H9 (cell line): ENCODE measurements at regions not wholly inside any gene's neighbourhood (a gene's known extent, or its start where the extent isn't known, plus 50 kb on each side); places are given as distances from the start of the nearest gene placed in this dataset.

ENCODE experiments used
- DNase-seq: peaks from one replicate; pipeline ENCODE4 v3.0.0-alpha.2; 2017
- H2AFZ ChIP-seq: one replicate; pipeline ENCODE4 v1.6.1; 2013; ENCODE audit warnings: mild to moderate bottlenecking, low read length, control low read depth, moderate library complexity
- H2AK5ac ChIP-seq: 2 replicates; pipeline ENCODE4 v1.6.1; 2013; ENCODE audit warnings: low read length, control low read depth, mixed read lengths; ENCODE audit not compliant: insufficient read length
- H2BK120ac ChIP-seq: one replicate; pipeline ENCODE4 v1.6.1; 2013; ENCODE audit warnings: low read depth, mild to moderate bottlenecking, low read length, control low read depth, inconsistent platforms; ENCODE audit not compliant: poor library complexity, severe bottlenecking
- H2BK12ac ChIP-seq: 2 replicates; pipeline ENCODE4 v1.6.1; 2013; ENCODE audit warnings: low read length, control low read depth, mixed read lengths, low read depth; ENCODE audit not compliant: insufficient read length
- H2BK15ac ChIP-seq: 2 replicates; pipeline ENCODE4 v1.6.1; 2013; ENCODE audit warnings: low read depth, low read length, control low read depth
- H2BK20ac ChIP-seq: one replicate; pipeline ENCODE4 v1.6.1; 2013; ENCODE audit warnings: low read depth, mild to moderate bottlenecking, low read length, control low read depth, inconsistent platforms; ENCODE audit not compliant: poor library complexity, severe bottlenecking
- H2BK5ac ChIP-seq: 2 replicates; pipeline ENCODE4 v1.6.1; 2013; ENCODE audit warnings: low read length, control low read depth, mixed read lengths; ENCODE audit not compliant: insufficient read length
- H3K14ac ChIP-seq: 2 replicates; pipeline ENCODE4 v1.6.1; 2013; ENCODE audit warnings: low read length, control low read depth; ENCODE audit not compliant: insufficient read depth
- H3K18ac ChIP-seq: 2 replicates; pipeline ENCODE4 v1.6.1; 2013; ENCODE audit warnings: low read depth, mild to moderate bottlenecking, mixed read lengths, low read length, control low read depth; ENCODE audit not compliant: insufficient read length
- H3K23ac ChIP-seq: 2 replicates; pipeline ENCODE4 v1.6.1; 2013; ENCODE audit warnings: low read length, control low read depth, mixed read lengths, low read depth; ENCODE audit not compliant: insufficient read length
- H3K23me2 ChIP-seq: 2 replicates; pipeline ENCODE4 v1.6.1; 2013; ENCODE audit warnings: low read depth, mild to moderate bottlenecking, mixed read lengths, low read length, control low read depth; ENCODE audit not compliant: insufficient read length, poor library complexity, severe bottlenecking
- H3K27ac ChIP-seq: 2 replicates; pipeline ENCODE4 v1.5.1; 2013; ENCODE audit warnings: low read length, control low read depth, mixed read lengths, low read depth; ENCODE audit not compliant: insufficient read length
- H3K27me3 ChIP-seq: 2 replicates; pipeline ENCODE4 v1.6.1; 2013; ENCODE audit warnings: low read length, control low read depth, inconsistent platforms; ENCODE audit not compliant: insufficient read depth
- H3K4ac ChIP-seq: 2 replicates; pipeline ENCODE4 v1.6.1; 2013; ENCODE audit warnings: low read depth, mild to moderate bottlenecking, control low read depth, inconsistent platforms, low read length, moderate library complexity
- H3K4me1 ChIP-seq: 2 replicates; pipeline ENCODE4 v1.6.1; 2013; ENCODE audit warnings: low read length, control low read depth, inconsistent platforms; ENCODE audit not compliant: insufficient read depth
- H3K4me2 ChIP-seq: 2 replicates; pipeline ENCODE4 v1.6.1; 2013; ENCODE audit warnings: low read length, control low read depth, mixed read lengths; ENCODE audit not compliant: insufficient read length, insufficient read depth
- H3K56ac ChIP-seq: 2 replicates; pipeline ENCODE4 v1.6.1; 2013; ENCODE audit warnings: low read depth, mild to moderate bottlenecking, mixed read lengths, low read length, control low read depth; ENCODE audit not compliant: insufficient read length
- H3K79me1 ChIP-seq: 2 replicates; pipeline ENCODE4 v1.6.1; 2013; ENCODE audit warnings: low read depth, mild to moderate bottlenecking, moderate library complexity, low read length, control low read depth, inconsistent platforms; ENCODE audit not compliant: insufficient read depth, poor library complexity, severe bottlenecking
- H3K79me2 ChIP-seq: 2 replicates; pipeline ENCODE4 v1.6.1; 2013; ENCODE audit warnings: low read length, control low read depth, inconsistent platforms; ENCODE audit not compliant: insufficient read depth
- H3K9ac ChIP-seq: 2 replicates; pipeline ENCODE4 v1.6.1; 2013; ENCODE audit warnings: low read length, control low read depth, mixed read lengths; ENCODE audit not compliant: insufficient read length; ENCODE audit errors: extremely low read depth
- H3K9me3 ChIP-seq: one replicate; pipeline ENCODE4 v1.6.1; 2013; ENCODE audit warnings: low read depth, low read length, inconsistent platforms; ENCODE audit not compliant: control insufficient read depth
- H3T11ph ChIP-seq: one replicate; pipeline ENCODE4 v1.6.1; 2013; ENCODE audit warnings: mild to moderate bottlenecking, low read length, control low read depth, inconsistent platforms
- H4K20me1 ChIP-seq: one replicate; pipeline ENCODE4 v1.6.1; 2013; ENCODE audit not compliant: control insufficient read depth, insufficient read length, insufficient read depth
- H4K5ac ChIP-seq: 2 replicates; pipeline ENCODE4 v1.6.1; 2013; ENCODE audit warnings: low read depth, mild to moderate bottlenecking, mixed read lengths, low read length, control low read depth; ENCODE audit not compliant: insufficient read length
- H4K8ac ChIP-seq: replicated peaks from 2 replicates; pipeline ENCODE4 v1.6.1; 2013; ENCODE audit warnings: low read length, control low read depth, mixed read lengths, low read depth; ENCODE audit not compliant: insufficient read length
- H4K91ac ChIP-seq: 2 replicates; pipeline ENCODE4 v1.6.1; 2013; ENCODE audit warnings: low read depth, mild to moderate bottlenecking, moderate library complexity, mixed read lengths, low read length, control low read depth; ENCODE audit not compliant: insufficient read length
- H3K27ac Mint-ChIP-seq, 3 experiments: 2 replicates in 2 of 3; 3 replicates in 1 of 3; pipeline ENCODE4 v1.8.0; 2020 to 2021; ENCODE audit warnings: mixed read lengths in 3 of 3, mild to moderate bottlenecking in 1 of 3, moderate library complexity in 1 of 3
- H3K27me3 Mint-ChIP-seq: 2 replicates; pipeline ENCODE4 v1.8.0; 2021; ENCODE audit warnings: low read depth, mild to moderate bottlenecking, moderate library complexity, mixed read lengths
- H3K36me3 Mint-ChIP-seq, 3 experiments: 2 replicates in 2 of 3; 3 replicates in 1 of 3; pipeline ENCODE4 v1.8.0; 2020 to 2021; ENCODE audit warnings: low read depth in 3 of 3, mixed read lengths in 3 of 3; ENCODE audit not compliant: insufficient read depth in 1 of 3
- H3K4me1 Mint-ChIP-seq, 2 experiments: 2 replicates each; pipeline ENCODE4 v1.8.0; 2020; ENCODE audit warnings: mixed read lengths in 2 of 2
- H3K4me3 Mint-ChIP-seq, 2 experiments: 2 replicates in 1 of 2; 3 replicates in 1 of 2; pipeline ENCODE4 v1.8.0; 2020 to 2021; ENCODE audit warnings: mild to moderate bottlenecking in 2 of 2, mixed read lengths in 2 of 2, moderate library complexity in 1 of 2
- H3K9me3 Mint-ChIP-seq, 2 experiments: 2 replicates in 1 of 2; 3 replicates in 1 of 2; pipeline ENCODE4 v1.8.0; 2020; ENCODE audit warnings: mild to moderate bottlenecking in 2 of 2, mixed read lengths in 2 of 2, moderate library complexity in 1 of 2
- CTCF ChIP-seq: fragments of 200-600 bp; sonication (generic); conservative IDR thresholded peaks from 3 replicates; pipeline ENCODE4 v1.8.0; 2021; ENCODE audit warnings: antibody characterized with exemption, mild to moderate bottlenecking
- WGBS: extraction: QIAGEN DNeasy Blood & Tissue Kit; methylation state at CpG from one replicate; pipeline ENCODE4 v1.1.7; 2013; ENCODE audit warnings: missing lambda C conversion rate, low lambda C conversion rate, mixed read lengths; ENCODE audit not compliant: insufficient read length; ENCODE audit errors: extremely low coverage; 5-methylcytosine and 5-hydroxymethylcytosine counted together

GRCh38 chr7:153109566-153109965 is 350.0 kb downstream of the ACTR3B start:
- H3K9me3 ChIP-seq = no peaks in the 10 kb centered on the region
- H3K18ac ChIP-seq = no peak overlapping the region
- H3K27ac ChIP-seq = no peak overlapping the region
- Mint-ChIP-seq H3K4me3 (no peak overlapping the region), H3K9me3 (peaks cover 8 to 33% of the 10 kb centered on the region in 2 experiments), H3K27me3 (no peaks in the 10 kb centered on the region; the same call in 1 of the 2 replicates), H3K36me3 (peaks cover 0 to 6% (median 4%) of the 10 kb centered on the region in 3 experiments; a peak in 2 of 7 replicates), H3K27ac (no peak overlapping the region), H3K4me1 (peaks cover 9 to 18% of the 10 kb centered on the region in 2 experiments)
- TF ChIP-seq CTCF = no peak
- H3T11ph ChIP-seq = no peak overlapping the region
- no peak overlapping the region for H2BK5ac ChIP-seq
- H4K20me1 ChIP-seq = no peaks in the 10 kb centered on the region
- no peaks in the 10 kb centered on the region; the same call in 1 of the 2 replicates for H3K4me1 ChIP-seq
- no peak overlapping the region for H4K91ac ChIP-seq
- H3K79me2 ChIP-seq = no peaks in the 10 kb centered on the region
- H2AFZ ChIP-seq = no peak overlapping the region
- H3K4ac ChIP-seq = no peak overlapping the region
- H2BK15ac ChIP-seq = no peak overlapping the region
- no peak for DNase-seq
- no peak overlapping the region for H2BK20ac ChIP-seq
- no peak overlapping the region for H2BK12ac ChIP-seq
- no peak overlapping the region for H3K56ac ChIP-seq
- H4K8ac ChIP-seq = no peak overlapping the region
- H2AK5ac ChIP-seq = no peak overlapping the region
- H4K5ac ChIP-seq = no peak overlapping the region
- H3K9ac ChIP-seq = no peak overlapping the region
- H3K79me1 ChIP-seq = no peaks in the 10 kb centered on the region
- H3K23ac ChIP-seq = no peak overlapping the region
- WGBS = no CpG with 5 or more reads among the region's 8 CpGs
- H3K27me3 ChIP-seq = no peaks in the 10 kb centered on the region
- no peak overlapping the region for H2BK120ac ChIP-seq
- H3K23me2 ChIP-seq = peaks cover 3% of the 10 kb centered on the region
- no peak overlapping the region for H3K4me2 ChIP-seq
- H3K14ac ChIP-seq = no peak overlapping the region
